ENCODE measurements at regions not wholly inside any gene's neighbourhood (a gene's known extent, or its start where the extent isn't known, plus 50 kb on each side); places are given as distances from the start of the nearest gene placed in this dataset.
"Not testable (repeated sequence)": the region's sequence is repeated elsewhere in the genome, so short reads cannot be mapped to it uniquely, and the experiment has no call there.

GRCh38 chr3:138890555-138891187, 55.9 kb upstream of the PIK3CB start:
- peak in 1 of 2 donors; percentile 30 for ATAC-seq
- no peak for DNase-seq
- intact Hi-C loops (cut with DNase I) = no loop called here

DNA sequence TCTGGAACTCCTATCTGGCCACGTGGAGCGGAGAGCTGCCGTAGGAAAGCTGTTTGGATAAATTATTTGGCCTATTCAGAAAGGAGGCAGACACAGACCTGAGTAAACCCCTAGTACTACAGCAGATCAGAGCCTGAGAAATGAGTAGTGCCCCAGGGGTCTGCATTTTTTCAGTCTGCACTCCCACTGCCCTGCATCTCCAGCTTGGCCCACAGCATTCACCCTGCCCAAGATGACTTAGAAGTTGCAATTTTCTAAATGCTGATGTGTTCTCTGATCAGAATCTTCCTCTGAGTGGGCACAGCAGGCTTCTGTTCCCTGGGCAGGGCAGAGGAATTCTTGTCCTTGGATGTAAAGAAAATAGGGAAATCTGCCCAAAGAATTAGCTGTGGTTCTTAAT, 55.1 kb upstream of the PIK3CB start:
- DNase-seq (no peak), ATAC-seq (no peak)
- intact Hi-C loops (cut with DNase I) = no loop called here

DNA sequence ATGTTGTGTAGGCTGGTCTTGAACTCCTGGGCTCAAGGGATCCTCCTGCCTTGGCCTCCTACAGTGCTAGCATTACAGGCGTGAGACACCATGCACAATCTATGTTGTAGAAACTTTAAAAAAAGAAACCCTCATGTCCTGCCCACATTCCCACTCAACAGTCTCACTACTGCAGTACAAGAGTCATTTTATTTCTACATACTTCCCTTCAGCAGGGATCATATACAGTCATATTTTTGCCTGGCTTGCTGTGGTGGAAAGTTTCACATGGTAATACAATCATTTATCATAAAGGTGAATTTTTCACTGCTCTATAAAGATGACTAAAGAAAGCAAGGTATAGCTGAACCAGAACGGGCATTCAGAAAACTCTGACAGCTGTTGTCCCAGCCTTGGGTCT, 53.8 kb upstream of the PIK3CB start:
- DNase-seq = no peak
- intact Hi-C loops (cut with DNase I) = no loop called here
- no peak for ATAC-seq

- ATAC-seq; DNase-seq; intact Hi-C loops (cut with DNase I): not testable (repeated sequence)
Observed at GRCh38 chr3:138886096-138886495, 51.4 kb upstream of the PIK3CB start.

Measured in left cardiac atrium (tissue), 4 donors.